GM12878 (cell line): ENCODE measurements at regions not wholly inside any gene's neighbourhood (a gene's known extent, or its start where the extent isn't known, plus 50 kb on each side); places are given as distances from the start of the nearest gene placed in this dataset.

Experiments
- ATAC-seq: fragments of 200-7000 bp; cut with Tn5 transposase; 3 replicates; pipeline ENCODE4 v1.9.1; 2020; ENCODE audit warnings: mild to moderate bottlenecking, moderate library complexity
- BruUV-seq: library from RNA; stranded (reverse); fragments of 400-500 nt; replicated peaks from 2 replicates; lab custom pipeline; 2021; lab: Mats Ljungman, UMichigan
- CTCF ChIA-PET: fragments of 300-600 bp; sonication (Branson Sonifier 250); formaldehyde crosslinking; extraction: SDS; loops from one replicate; lab custom pipeline; 2021; ENCODE audit warnings: inconsistent platforms; lab: Yijun Ruan, JAX
- POLR2A ChIA-PET: fragments of 350-600 bp; formaldehyde crosslinking; extraction: SDS; loops from one replicate; lab custom pipeline; 2021; ENCODE audit warnings: inconsistent platforms; lab: Charles Lee
- RAD21 ChIA-PET: fragments of 300-600 bp; sonication (Branson Sonifier 250); formaldehyde crosslinking; loops from one replicate; lab custom pipeline; 2023; ENCODE audit warnings: antibody characterized with exemption; ENCODE audit not compliant: unreplicated experiment; lab: Charles Lee
- SMC1A ChIA-PET: fragments of 300-600 bp; sonication (Branson Sonifier 250); formaldehyde crosslinking; loops from one replicate; lab custom pipeline; 2023; ENCODE audit not compliant: unreplicated experiment, uncharacterized antibody; lab: Charles Lee
- DNase-seq: peaks from one replicate; pipeline ENCODE4 v3.0.0-alpha.2; 2011; ENCODE audit warnings: low read depth, low spot score
- FAIRE-seq: peaks from 3 replicates; lab custom pipeline; 2011; peaks lifted over from hg19 to GRCh38; lab: Jason Lieb, UNC
- H2AFZ ChIP-seq: 2 replicates; pipeline ENCODE4 v1.6.0; 2011; ENCODE audit warnings: low read depth, low read length, control low read depth; ENCODE audit not compliant: control insufficient read depth
- H3K27ac ChIP-seq: 2 replicates; pipeline ENCODE4 v1.5.1; 2011; ENCODE audit warnings: control low read depth; ENCODE audit not compliant: control insufficient read depth, insufficient read depth
- H3K27me3 ChIP-seq, 2 experiments: replicated peaks in 1 of 2; 2 replicates each; pipeline versions ENCODE4 v1.6.0 to v1.6.1; 2011; ENCODE audit warnings: low read length in 1 of 2; ENCODE audit not compliant: control insufficient read depth in 2 of 2, insufficient read depth in 2 of 2
- H3K36me3 ChIP-seq, 2 experiments: 2 replicates each; pipeline ENCODE4 v1.5.1; 2011; ENCODE audit warnings: low read length in 1 of 2; ENCODE audit not compliant: control insufficient read depth in 2 of 2, insufficient read depth in 2 of 2
- H3K4me1 ChIP-seq: 2 replicates; pipeline ENCODE4 v1.6.1; 2011; ENCODE audit warnings: mild to moderate bottlenecking, low read length, moderate library complexity, mixed read lengths; ENCODE audit not compliant: control insufficient read depth, insufficient read depth
- H3K4me2 ChIP-seq: 2 replicates; pipeline ENCODE4 v1.6.0; 2011; ENCODE audit warnings: control low read depth; ENCODE audit not compliant: control insufficient read depth, insufficient read depth
- H3K4me3 ChIP-seq: fragments of 200-600 bp; sonication (generic); 2 replicates; pipeline ENCODE4 v1.5.1; 2016
- H3K79me2 ChIP-seq: 2 replicates; pipeline ENCODE4 v1.6.0; 2011; ENCODE audit warnings: low read length; ENCODE audit not compliant: control insufficient read depth, insufficient read depth
- H3K9ac ChIP-seq: 2 replicates; pipeline ENCODE4 v1.8.0; 2011; ENCODE audit warnings: low read length, control low read depth, mixed read lengths; ENCODE audit not compliant: control insufficient read depth, insufficient read depth
- H3K9me3 ChIP-seq: replicated peaks from 3 replicates; pipeline ENCODE4 v1.5.1; 2011; ENCODE audit warnings: mild to moderate bottlenecking, low read length; ENCODE audit not compliant: control insufficient read depth, insufficient read depth
- H4K20me1 ChIP-seq: 2 replicates; pipeline ENCODE4 v1.6.0; 2011; ENCODE audit not compliant: control insufficient read depth, insufficient read depth
- CHD4 ChIP-seq: fragments of 200-600 bp; sonication (generic); IDR thresholded peaks from 2 replicates; pipeline ENCODE4 v1.6.1; 2016; ENCODE audit warnings: mild to moderate bottlenecking
- E4F1 ChIP-seq: fragments of 450-650 bp; IDR thresholded peaks from 2 replicates; pipeline ENCODE4 v1.6.1; 2018; ENCODE audit warnings: borderline replicate concordance, mild to moderate bottlenecking; ENCODE audit not compliant: partially characterized antibody
- ELK1 ChIP-seq: IDR thresholded peaks from 2 replicates; pipeline ENCODE4 v1.6.1; 2012; ENCODE audit warnings: low read depth, low read length, improper control_type of control experiment
- EZH2 ChIP-seq: IDR thresholded peaks from 2 replicates; pipeline ENCODE4 v1.6.1; 2012; ENCODE audit warnings: low read depth, mild to moderate bottlenecking, control low read depth, inconsistent platforms, low read length, borderline replicate concordance; ENCODE audit not compliant: control insufficient read depth
- FOXK2 ChIP-seq: fragments of 450-650 bp; IDR thresholded peaks from 2 replicates; pipeline ENCODE4 v1.6.1; 2017; ENCODE audit warnings: mild to moderate bottlenecking, moderate library complexity
- FOXM1 ChIP-seq: IDR thresholded peaks from 2 replicates; pipeline ENCODE4 v1.6.1; 2012; ENCODE audit warnings: low read depth, mild to moderate bottlenecking, inconsistent platforms, low read length, moderate library complexity
- GATAD2B ChIP-seq: fragments of 450-650 bp; conservative IDR thresholded peaks from 2 replicates; pipeline ENCODE4 v1.6.1; 2017; ENCODE audit warnings: low read depth, mild to moderate bottlenecking, moderate library complexity
- IKZF2 ChIP-seq, 2 experiments: fragments of 450-650 bp; IDR thresholded peaks; 2 replicates each; pipeline ENCODE4 v1.6.1; 2017; ENCODE audit warnings: mild to moderate bottlenecking in 2 of 2, moderate library complexity in 2 of 2
- MYB ChIP-seq: fragments of 150-350 bp; IDR thresholded peaks from 2 replicates; pipeline ENCODE4 v1.6.1; 2014; ENCODE audit warnings: mild to moderate bottlenecking, low read depth, low read length, borderline replicate concordance
- NFYA ChIP-seq: IDR thresholded peaks from 2 replicates; pipeline ENCODE4 v1.6.1; 2011; ENCODE audit warnings: low read depth, mild to moderate bottlenecking, low read length, improper control_type of control experiment, borderline replicate concordance
- NR2C2 ChIP-seq: IDR thresholded peaks from 2 replicates; pipeline ENCODE4 v1.6.1; 2011; ENCODE audit warnings: borderline replicate concordance, low read depth; ENCODE audit not compliant: control insufficient read depth, insufficient read length
- POLR2AphosphoS2 ChIP-seq: IDR thresholded peaks from 2 replicates; pipeline ENCODE4 v1.6.1; 2011; ENCODE audit warnings: low read depth, mild to moderate bottlenecking, low read length, improper control_type of control experiment, moderate library complexity
- POU2F2 ChIP-seq: IDR thresholded peaks from 3 replicates; pipeline ENCODE4 v1.6.1; 2011; ENCODE audit warnings: low read depth, mild to moderate bottlenecking, low read length, borderline replicate concordance
- RELB ChIP-seq: fragments of 450-650 bp; IDR thresholded peaks from 2 replicates; pipeline ENCODE4 v1.6.1; 2017; ENCODE audit warnings: low read depth, mild to moderate bottlenecking, moderate library complexity
- SIN3A ChIP-seq: IDR thresholded peaks from 2 replicates; pipeline ENCODE4 v1.6.1; 2012; ENCODE audit warnings: low read depth, low read length, improper control_type of control experiment
- SMAD1 ChIP-seq: fragments of 450-650 bp; IDR thresholded peaks from 2 replicates; pipeline ENCODE4 v1.6.1; 2018; ENCODE audit warnings: mild to moderate bottlenecking, low read depth; ENCODE audit not compliant: partially characterized antibody
- SREBF2 ChIP-seq: IDR thresholded peaks from 2 replicates; pipeline ENCODE4 v1.6.1; 2012; ENCODE audit warnings: mild to moderate bottlenecking, low read length
- YY1 ChIP-seq: IDR thresholded peaks from 2 replicates; pipeline ENCODE4 v1.6.1; 2011; ENCODE audit warnings: low read depth, mild to moderate bottlenecking, low read length
- ZNF207 ChIP-seq: fragments of 450-650 bp; IDR thresholded peaks from 2 replicates; pipeline ENCODE4 v1.6.1; 2014; ENCODE audit warnings: antibody characterized with exemption, mild to moderate bottlenecking, borderline replicate concordance
- WGBS: methylation state at CpG from one replicate; pipeline ENCODE4 v1.1.6; 2016; ENCODE audit warnings: low lambda C conversion rate; ENCODE audit not compliant: insufficient replicate concordance, insufficient coverage; ENCODE audit errors: missing lambda C conversion rate; 5-methylcytosine and 5-hydroxymethylcytosine counted together
- in situ Hi-C: fragments of 300-500 bp; cut with MboI; formaldehyde crosslinking; loops from 9 replicates; pipeline ENCODE4 v1.14.3; 2018; ENCODE audit warnings: mixed read lengths
- intact Hi-C: fragments of 100-400 bp; cut with micrococcal nuclease; formaldehyde crosslinking; loops from one replicate; pipeline ENCODE4 v1.14.2; 2022; ENCODE audit not compliant: unreplicated experiment

- Histone ChIP-seq H3K4me1 (no peaks in the 10 kb centered on the region), H3K4me2 (no peak overlapping the region), H3K79me2 (no peaks in the 10 kb centered on the region), H3K9me3 (no peaks in the 10 kb centered on the region), H3K27ac (no peak overlapping the region), H2AFZ (no peak overlapping the region), H3K27me3 (no peaks in the 10 kb centered on the region), H3K36me3 (no peaks in the 10 kb centered on the region), H4K20me1 (no peaks in the 10 kb centered on the region), H3K9ac (no peak overlapping the region), H3K4me3 (no peak overlapping the region)
- ATAC-seq, result no peak
- TF ChIP-seq ZNF207 (no peak), EZH2 (no peak), SIN3A (no peak), NFYA (no peak), MYB (no peak), FOXM1 (no peak), GATAD2B (no peak), RELB (no peak), YY1 (no peak), NR2C2 (no peak), ELK1 (no peak), POU2F2 (no peak), CHD4 (no peak), POLR2AphosphoS2 (no peak), FOXK2 (no peak), E4F1 (no peak), SMAD1 (no peak), SREBF2 (no peak), IKZF2 (IDR thresholded peaks at IDR 0.05) (no peak)
- BruUV-seq, result no TSS peak
- in situ Hi-C loops, result no loop called here
- FAIRE-seq, result no peak
- ChIA-PET RAD21 (interaction anchor here (0.5 to 3.3 kb wide), 5 partner anchors 8 to 52 kb away, joined by 3 to 21 read pairs (median 3); no protein-coding TSS in a partner anchor), SMC1A (interaction anchor here (0.9 to 4.8 kb wide), 11 partner anchors 8 to 161 kb away, joined by 3 to 53 read pairs (median 5); no protein-coding TSS in a partner anchor), CTCF (interaction anchor here (0.6 to 6.6 kb wide), 16 partner anchors 8 to 319 kb away, joined by 3 to 75 read pairs (median 3); no protein-coding TSS in a partner anchor), POLR2A (no interaction called here)
- no peak for DNase-seq
- 66% methylated on average over 4 of the region's 4 CpGs for WGBS
- intact Hi-C loops, result no loop called here
Measured at GRCh38 chr22:22430111-22430820, 78.3 kb downstream of the ZNF280B start.
